C4-2B (cell line): ENCODE measurements at regions not wholly inside any gene's neighbourhood (a gene's known extent, or its start where the extent isn't known, plus 50 kb on each side); places are given as distances from the start of the nearest gene placed in this dataset.

ENCODE experiments used
- ZFX ChIP-seq: fragments of 450-650 bp; IDR thresholded peaks from 2 replicates; pipeline ENCODE4 v1.6.1; 2017
- TF ChIP-seq, protein P1 (sequence below): fragments of 450-650 bp; conservative IDR thresholded peaks from 2 replicates; pipeline ENCODE4 v1.5.1; 2017; ENCODE audit warnings: mild to moderate bottlenecking

DNA sequence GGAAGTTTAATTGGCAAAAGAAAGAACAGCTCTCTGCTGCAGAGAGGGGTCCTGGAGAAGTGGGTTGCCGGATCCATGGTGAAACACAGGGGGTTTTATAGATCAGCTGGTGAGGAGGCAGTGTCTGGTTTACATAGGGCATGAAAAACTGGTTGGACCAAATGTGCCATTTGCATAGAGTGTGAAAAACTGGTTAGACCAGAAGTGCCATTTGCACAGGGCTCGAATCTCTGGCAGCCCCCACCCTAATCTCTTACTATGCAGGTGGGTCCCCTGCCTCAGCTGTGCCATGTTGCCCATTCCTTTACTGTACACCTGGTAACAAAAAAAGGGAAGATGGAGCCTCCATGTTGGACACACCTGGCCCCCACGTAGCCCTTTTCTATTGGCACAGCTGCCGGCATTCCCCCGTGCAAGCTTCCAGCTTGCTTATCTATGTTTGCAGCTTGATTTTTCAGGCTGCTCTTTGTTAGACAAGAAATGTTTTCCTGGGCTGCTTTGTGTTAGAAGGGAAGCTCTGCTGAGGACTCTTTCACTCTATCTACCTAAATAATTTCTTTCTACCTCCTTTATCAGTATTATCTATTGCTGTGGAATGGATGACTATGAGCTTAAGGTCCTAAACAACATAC lies 61.1 kb upstream of the TMEM132D start:
- TF ChIP-seq, protein P1, sequence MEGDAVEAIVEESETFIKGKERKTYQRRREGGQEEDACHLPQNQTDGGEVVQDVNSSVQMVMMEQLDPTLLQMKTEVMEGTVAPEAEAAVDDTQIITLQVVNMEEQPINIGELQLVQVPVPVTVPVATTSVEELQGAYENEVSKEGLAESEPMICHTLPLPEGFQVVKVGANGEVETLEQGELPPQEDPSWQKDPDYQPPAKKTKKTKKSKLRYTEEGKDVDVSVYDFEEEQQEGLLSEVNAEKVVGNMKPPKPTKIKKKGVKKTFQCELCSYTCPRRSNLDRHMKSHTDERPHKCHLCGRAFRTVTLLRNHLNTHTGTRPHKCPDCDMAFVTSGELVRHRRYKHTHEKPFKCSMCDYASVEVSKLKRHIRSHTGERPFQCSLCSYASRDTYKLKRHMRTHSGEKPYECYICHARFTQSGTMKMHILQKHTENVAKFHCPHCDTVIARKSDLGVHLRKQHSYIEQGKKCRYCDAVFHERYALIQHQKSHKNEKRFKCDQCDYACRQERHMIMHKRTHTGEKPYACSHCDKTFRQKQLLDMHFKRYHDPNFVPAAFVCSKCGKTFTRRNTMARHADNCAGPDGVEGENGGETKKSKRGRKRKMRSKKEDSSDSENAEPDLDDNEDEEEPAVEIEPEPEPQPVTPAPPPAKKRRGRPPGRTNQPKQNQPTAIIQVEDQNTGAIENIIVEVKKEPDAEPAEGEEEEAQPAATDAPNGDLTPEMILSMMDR = no peak
- TF ChIP-seq ZFX = no peak
